Mesendoderm (in vitro differentiated cells): ENCODE measurements at regions not wholly inside any gene's neighbourhood (a gene's known extent, or its start where the extent isn't known, plus 50 kb on each side); places are given as distances from the start of the nearest gene placed in this dataset.

ENCODE experiments used
- DNase-seq: peaks from one replicate; pipeline ENCODE4 v3.0.0; 2013
- H2AK5ac ChIP-seq: 2 replicates; pipeline ENCODE4 v1.6.1; 2013; ENCODE audit warnings: low read length, inconsistent platforms
- H2BK120ac ChIP-seq: 2 replicates; pipeline ENCODE4 v1.6.1; 2013; ENCODE audit warnings: low read depth, mild to moderate bottlenecking, low read length, moderate library complexity, mixed read lengths
- H2BK15ac ChIP-seq: replicated peaks from 2 replicates; pipeline ENCODE4 v1.6.1; 2013; ENCODE audit warnings: low read depth, mild to moderate bottlenecking, moderate library complexity
- H2BK5ac ChIP-seq: 2 replicates; pipeline ENCODE4 v1.6.1; 2013; ENCODE audit warnings: low read length, inconsistent platforms
- H3K18ac ChIP-seq: 2 replicates; pipeline ENCODE4 v1.6.1; 2013; ENCODE audit warnings: mild to moderate bottlenecking, low read length, mixed read lengths
- H3K23ac ChIP-seq: one replicate; pipeline ENCODE4 v1.6.1; 2013; ENCODE audit warnings: low read length
- H3K27ac ChIP-seq: 2 replicates; pipeline ENCODE4 v1.5.1; 2013; ENCODE audit warnings: low read depth, mild to moderate bottlenecking, inconsistent platforms, low read length, moderate library complexity
- H3K27me3 ChIP-seq: 2 replicates; pipeline ENCODE4 v1.6.1; 2013; ENCODE audit warnings: low read length, control low read depth, mild to moderate bottlenecking, inconsistent platforms; ENCODE audit not compliant: insufficient read depth, poor library complexity
- H3K36me3 ChIP-seq: 2 replicates; pipeline ENCODE4 v1.6.1; 2013; ENCODE audit warnings: low read length, inconsistent platforms; ENCODE audit not compliant: control insufficient read depth, insufficient read depth
- H3K4ac ChIP-seq: one replicate; pipeline ENCODE4 v1.6.1; 2013; ENCODE audit warnings: low read depth, mild to moderate bottlenecking, low read length, moderate library complexity
- H3K4me1 ChIP-seq: 2 replicates; pipeline ENCODE4 v1.6.1; 2013; ENCODE audit warnings: low read depth, low read length, inconsistent platforms; ENCODE audit not compliant: control insufficient read depth
- H3K4me2 ChIP-seq: 2 replicates; pipeline ENCODE4 v1.6.1; 2013; ENCODE audit warnings: low read length
- H3K4me3 ChIP-seq: 2 replicates; pipeline ENCODE4 v1.5.1; 2013; ENCODE audit warnings: mild to moderate bottlenecking, low read length
- H3K56ac ChIP-seq: one replicate; pipeline ENCODE4 v1.6.1; 2013; ENCODE audit warnings: low read length
- H3K79me1 ChIP-seq: 2 replicates; pipeline ENCODE4 v1.6.1; 2013; ENCODE audit warnings: low read length, inconsistent platforms
- H3K79me2 ChIP-seq: 2 replicates; pipeline ENCODE4 v1.6.1; 2013; ENCODE audit warnings: mild to moderate bottlenecking, low read length; ENCODE audit not compliant: control insufficient read depth, insufficient read depth
- H3K9ac ChIP-seq: 2 replicates; pipeline ENCODE4 v1.6.1; 2013; ENCODE audit warnings: low read length, inconsistent platforms
- H4K5ac ChIP-seq: one replicate; pipeline ENCODE4 v1.6.1; 2013; ENCODE audit warnings: low read length
- H4K8ac ChIP-seq: one replicate; pipeline ENCODE4 v1.6.1; 2013; ENCODE audit warnings: low read depth, mild to moderate bottlenecking, control low read depth, low read length, moderate library complexity
- WGBS: extraction: QIAGEN DNeasy Blood & Tissue Kit; methylation state at CpG from one replicate; pipeline ENCODE4 v1.1.7; 2013; ENCODE audit warnings: low lambda C conversion rate, missing lambda C conversion rate; ENCODE audit not compliant: insufficient coverage; ENCODE audit errors: extremely low coverage; 5-methylcytosine and 5-hydroxymethylcytosine counted together

DNA sequence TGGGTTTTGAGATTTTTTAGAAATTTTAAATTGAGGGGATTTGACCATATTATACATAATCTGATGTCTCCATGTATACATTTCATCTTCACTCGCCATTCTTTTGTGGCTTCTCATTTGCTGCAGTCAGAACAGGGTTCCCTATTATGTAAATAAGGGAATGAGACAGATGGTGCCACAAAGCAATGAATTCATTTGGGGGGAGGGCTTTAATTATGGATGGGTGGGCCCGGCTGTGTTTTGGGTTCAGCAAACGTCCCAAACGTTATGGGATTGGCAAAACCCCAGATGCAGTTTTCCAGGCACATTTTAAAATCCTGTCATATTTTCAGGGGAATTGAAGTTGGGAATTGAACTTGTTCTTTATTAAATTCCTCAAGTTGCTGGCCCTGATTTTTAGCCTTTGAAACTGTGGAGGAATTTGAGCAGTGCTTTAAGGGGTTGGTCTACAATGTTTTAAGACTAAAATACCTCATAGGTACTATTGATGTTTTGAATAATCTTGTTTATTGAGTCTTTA lies 558.5 kb upstream of the ZNF462 start:
- Histone ChIP-seq H3K4ac (no peak overlapping the region), H2AK5ac (no peak overlapping the region), H2BK5ac (no peak overlapping the region), H3K79me1 (no peaks in the 10 kb centered on the region), H3K27me3 (no peaks in the 10 kb centered on the region), H2BK120ac (no peak overlapping the region), H3K23ac (no peak overlapping the region), H3K36me3 (no peaks in the 10 kb centered on the region), H3K4me2 (no peak overlapping the region), H3K4me3 (no peak overlapping the region), H3K9ac (no peak overlapping the region), H4K5ac (no peak overlapping the region), H4K8ac (no peak overlapping the region), H2BK15ac (no peak overlapping the region), H3K56ac (no peak overlapping the region), H3K27ac (no peak overlapping the region), H3K79me2 (no peaks in the 10 kb centered on the region), H3K18ac (no peak overlapping the region), H3K4me1 (no peaks in the 10 kb centered on the region)
- no CpG with 5 or more reads among the region's 4 CpGs for WGBS
- DNase-seq = no peak

- Histone ChIP-seq H4K5ac (no peak overlapping the region), H2BK15ac (no peak overlapping the region), H2AK5ac (no peak overlapping the region), H3K23ac (no peak overlapping the region), H2BK5ac (no peak overlapping the region), H4K8ac (no peak overlapping the region), H3K9ac (no peak overlapping the region), H3K18ac (no peak overlapping the region), H3K27ac (no peak overlapping the region), H3K36me3 (no peaks in the 10 kb centered on the region), H3K79me2 (no peaks in the 10 kb centered on the region), H2BK120ac (no peak overlapping the region), H3K4me1 (no peaks in the 10 kb centered on the region), H3K27me3 (no peaks in the 10 kb centered on the region), H3K4ac (no peak overlapping the region), H3K79me1 (no peaks in the 10 kb centered on the region), H3K4me2 (no peak overlapping the region), H3K4me3 (no peak overlapping the region), H3K56ac (no peak overlapping the region)
- DNase-seq = peak; percentile 22
- WGBS = no CpG with 5 or more reads among the region's 1 CpG
These were observed 557.4 kb upstream of the ZNF462 start for GRCh38 chr9:106305428-106306133.

- Histone ChIP-seq H4K8ac (no peak overlapping the region), H3K27me3 (no peaks in the 10 kb centered on the region), H3K27ac (no peak overlapping the region), H2AK5ac (no peak overlapping the region), H3K23ac (no peak overlapping the region), H3K18ac (no peak overlapping the region), H2BK120ac (no peak overlapping the region), H3K4ac (no peak overlapping the region), H3K56ac (no peak overlapping the region), H3K36me3 (no peaks in the 10 kb centered on the region), H3K4me3 (no peak overlapping the region), H4K5ac (no peak overlapping the region), H3K4me2 (no peak overlapping the region), H3K9ac (no peak overlapping the region), H3K4me1 (no peaks in the 10 kb centered on the region), H3K79me2 (no peaks in the 10 kb centered on the region), H3K79me1 (no peaks in the 10 kb centered on the region), H2BK15ac (no peak overlapping the region), H2BK5ac (no peak overlapping the region)
- no peak for DNase-seq
These were observed 555.3 kb upstream of the ZNF462 start for GRCh38 chr9:106307670-106308069.

DNA sequence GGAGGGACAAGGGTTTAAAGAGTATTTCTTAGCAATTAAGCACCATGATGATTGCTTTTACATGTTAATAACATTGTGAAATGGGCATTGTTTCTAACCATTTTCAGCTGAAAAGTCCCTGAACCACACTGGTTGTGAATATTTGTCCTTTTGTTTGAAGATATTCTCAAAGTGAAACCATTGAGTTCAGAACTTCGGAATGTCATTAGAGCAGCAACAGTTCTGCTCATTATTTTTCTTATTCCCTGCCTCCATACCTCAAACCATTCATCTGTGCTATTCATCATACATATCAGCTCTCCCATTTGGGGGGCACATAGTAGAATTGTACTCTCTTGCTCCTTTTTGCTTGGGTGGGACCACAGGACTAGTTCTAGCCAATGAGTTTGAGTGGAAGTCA lies 553.0 kb upstream of the ZNF462 start:
- no peak overlapping the region for H3K56ac ChIP-seq
- H2BK120ac ChIP-seq = no peak overlapping the region
- H2BK5ac ChIP-seq = no peak overlapping the region
- no peak overlapping the region for H3K4ac ChIP-seq
- no peak overlapping the region for H3K4me3 ChIP-seq
- no CpG with 5 or more reads among the region's 1 CpG for WGBS
- H3K27me3 ChIP-seq = no peaks in the 10 kb centered on the region
- no peaks in the 10 kb centered on the region for H3K79me1 ChIP-seq
- DNase-seq = no peak
- no peak overlapping the region for H3K23ac ChIP-seq
- H3K4me1 ChIP-seq = no peaks in the 10 kb centered on the region
- H4K8ac ChIP-seq = no peak overlapping the region
- no peak overlapping the region for H3K18ac ChIP-seq
- no peaks in the 10 kb centered on the region for H3K79me2 ChIP-seq
- no peaks in the 10 kb centered on the region for H3K36me3 ChIP-seq
- no peak overlapping the region for H2BK15ac ChIP-seq
- no peak overlapping the region for H4K5ac ChIP-seq
- H3K9ac ChIP-seq = no peak overlapping the region
- H2AK5ac ChIP-seq = no peak overlapping the region
- no peak overlapping the region for H3K4me2 ChIP-seq
- no peak overlapping the region for H3K27ac ChIP-seq

DNA sequence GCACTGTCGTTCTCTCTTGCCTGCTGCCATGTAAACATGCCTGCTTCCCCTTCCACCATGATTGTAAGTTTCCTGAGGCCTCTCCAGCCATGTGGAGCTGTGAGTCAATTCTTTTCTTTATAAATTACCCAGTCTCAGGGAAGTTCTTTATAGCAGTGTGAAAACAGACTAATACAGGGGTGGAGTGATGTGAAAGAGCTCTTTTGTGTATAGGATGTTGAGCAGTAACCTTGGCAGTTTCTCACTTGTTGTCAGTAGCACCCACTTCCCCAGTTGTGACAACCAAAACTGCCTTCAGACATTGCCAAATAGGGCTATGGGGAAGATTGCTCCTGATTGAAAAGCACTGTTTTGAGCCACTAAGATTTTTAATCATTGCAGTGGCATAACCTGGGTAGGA lies 552.2 kb upstream of the ZNF462 start:
- Histone ChIP-seq H2BK15ac (no peak overlapping the region), H3K27ac (no peak overlapping the region), H2BK120ac (no peak overlapping the region), H3K4me2 (no peak overlapping the region), H3K4ac (no peak overlapping the region), H3K79me1 (no peaks in the 10 kb centered on the region), H3K4me3 (no peak overlapping the region), H3K79me2 (no peaks in the 10 kb centered on the region), H3K56ac (no peak overlapping the region), H3K9ac (no peak overlapping the region), H3K18ac (no peak overlapping the region), H4K8ac (no peak overlapping the region), H2BK5ac (no peak overlapping the region), H4K5ac (no peak overlapping the region), H3K23ac (no peak overlapping the region), H3K27me3 (no peaks in the 10 kb centered on the region), H3K4me1 (no peaks in the 10 kb centered on the region), H3K36me3 (no peaks in the 10 kb centered on the region), H2AK5ac (no peak overlapping the region)
- no peak for DNase-seq
- WGBS = no CpG with 5 or more reads among the region's 1 CpG

DNA sequence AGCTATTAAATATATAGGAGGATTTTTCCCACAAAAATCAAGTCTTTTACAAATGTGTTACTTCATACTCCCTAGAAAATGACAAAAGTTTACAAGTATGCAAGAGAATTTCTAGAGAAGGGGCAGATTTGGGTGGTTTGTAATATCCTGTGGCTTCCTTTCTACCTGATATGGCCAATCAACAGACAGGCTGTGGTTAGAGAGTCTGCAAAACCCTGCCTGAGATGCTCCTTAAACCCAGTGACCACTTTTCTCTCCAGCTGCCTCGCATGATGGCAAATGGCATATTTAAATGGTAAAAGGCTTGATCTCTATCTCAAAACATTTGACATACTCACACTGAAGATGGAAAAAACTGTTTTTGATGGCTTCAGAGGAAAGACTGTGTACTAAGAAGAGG lies 550.1 kb upstream of the ZNF462 start:
- H2AK5ac ChIP-seq = no peak overlapping the region
- no peaks in the 10 kb centered on the region for H3K79me2 ChIP-seq
- no peaks in the 10 kb centered on the region for H3K27me3 ChIP-seq
- no peak overlapping the region for H3K4me3 ChIP-seq
- no peak overlapping the region for H3K56ac ChIP-seq
- H3K36me3 ChIP-seq = no peaks in the 10 kb centered on the region
- H3K79me1 ChIP-seq = no peaks in the 10 kb centered on the region
- H3K18ac ChIP-seq = no peak overlapping the region
- H2BK5ac ChIP-seq = no peak overlapping the region
- H3K4ac ChIP-seq = no peak overlapping the region
- H2BK15ac ChIP-seq = no peak overlapping the region
- H4K8ac ChIP-seq = no peak overlapping the region
- DNase-seq = no peak
- no peak overlapping the region for H3K23ac ChIP-seq
- no peaks in the 10 kb centered on the region for H3K4me1 ChIP-seq
- H3K4me2 ChIP-seq = no peak overlapping the region
- H3K9ac ChIP-seq = no peak overlapping the region
- no CpG with 5 or more reads among the region's 1 CpG for WGBS
- H2BK120ac ChIP-seq = no peak overlapping the region
- no peak overlapping the region for H3K27ac ChIP-seq
- no peak overlapping the region for H4K5ac ChIP-seq
